ENCODE measurements at regions not wholly inside any gene's neighbourhood (a gene's known extent, or its start where the extent isn't known, plus 50 kb on each side); places are given as distances from the start of the nearest gene placed in this dataset.
A peak's percentile ranks its signal among the peaks of the same experiment; 100 is the strongest.
"Not testable (repeated sequence)": the region's sequence is repeated elsewhere in the genome, so short reads cannot be mapped to it uniquely, and the experiment has no call there.

DNA sequence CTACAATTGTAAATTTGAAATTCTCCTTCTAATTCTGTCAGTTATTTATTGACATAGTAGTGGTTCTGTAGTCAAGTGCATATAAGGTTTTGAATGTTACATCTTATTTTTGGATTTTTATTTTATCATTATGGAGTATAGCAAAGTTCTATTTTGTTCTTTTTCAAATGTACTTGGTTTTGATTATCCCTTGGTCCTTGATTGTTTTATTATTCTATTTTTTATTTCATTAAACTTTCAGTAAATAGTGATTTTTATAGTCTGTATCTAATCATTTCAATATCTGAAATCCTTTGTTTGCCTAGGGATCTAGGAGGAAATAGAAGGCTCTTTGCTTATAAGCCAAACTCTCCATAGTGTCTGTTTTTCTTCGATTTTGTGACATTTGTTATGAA, 87.8 kb downstream of the HFE start:
- no peak for DNase-seq

DNA sequence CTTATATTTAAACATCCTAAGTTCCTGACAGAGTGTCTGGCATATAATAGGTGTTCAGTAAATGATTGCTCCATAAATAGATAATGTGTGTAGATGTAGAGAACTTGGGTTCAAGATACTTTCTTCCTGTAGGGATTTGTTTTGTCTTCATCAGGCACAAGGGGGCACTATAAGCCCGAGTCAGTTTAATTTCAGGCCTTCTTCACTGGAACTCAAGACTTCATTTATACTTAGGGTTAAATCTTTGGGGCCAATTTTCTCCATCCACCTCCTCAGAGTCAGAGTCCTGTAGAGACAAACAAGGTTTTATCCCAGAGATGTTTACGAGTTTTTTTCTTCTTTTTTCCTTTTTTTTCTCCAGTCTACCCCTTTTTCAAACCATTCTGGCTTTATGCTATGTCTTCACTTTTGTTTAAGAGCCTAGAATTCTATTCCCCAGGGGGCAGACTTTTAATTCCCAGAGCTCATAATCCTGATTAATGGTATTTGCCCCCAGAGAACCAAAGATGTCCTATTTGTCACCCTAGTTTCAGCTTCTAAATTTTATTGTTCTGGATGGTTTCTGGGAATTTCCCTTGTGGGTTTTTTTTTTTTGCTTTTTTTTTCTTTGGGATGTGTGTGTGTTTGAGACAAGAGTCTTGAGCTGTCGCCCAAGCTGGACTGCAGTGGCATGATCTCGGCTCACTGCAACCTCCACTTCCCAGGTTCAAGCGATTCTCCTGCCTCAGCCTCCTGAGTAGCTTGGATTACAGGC, 88.4 kb downstream of the HFE start:
- peak; percentile 37 to 68 for DNase-seq

GRCh38 chr6:26179675-26180074, 92.4 kb downstream of the HFE start:
- DNase-seq = no peak

DNA sequence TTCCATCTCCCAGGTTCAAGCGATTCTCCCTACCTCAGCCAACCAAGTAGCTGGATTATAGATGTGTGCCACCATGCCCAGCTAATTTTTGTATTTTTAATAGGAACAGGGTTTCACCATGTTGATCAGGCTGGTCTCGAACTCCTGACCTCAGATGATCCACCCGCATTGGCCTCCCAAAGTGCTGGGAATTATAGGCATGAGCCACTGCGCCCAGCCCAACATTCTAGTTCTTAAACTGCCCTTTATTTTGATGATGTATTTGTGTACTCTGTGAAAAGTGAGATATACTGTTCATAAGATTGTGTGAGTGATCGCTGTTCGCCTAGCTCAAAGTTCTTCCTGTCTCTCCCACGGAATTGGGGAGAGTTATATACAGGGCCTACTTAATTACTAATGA, 93.1 kb downstream of the HFE start:
- DNase-seq = no peak

DNA sequence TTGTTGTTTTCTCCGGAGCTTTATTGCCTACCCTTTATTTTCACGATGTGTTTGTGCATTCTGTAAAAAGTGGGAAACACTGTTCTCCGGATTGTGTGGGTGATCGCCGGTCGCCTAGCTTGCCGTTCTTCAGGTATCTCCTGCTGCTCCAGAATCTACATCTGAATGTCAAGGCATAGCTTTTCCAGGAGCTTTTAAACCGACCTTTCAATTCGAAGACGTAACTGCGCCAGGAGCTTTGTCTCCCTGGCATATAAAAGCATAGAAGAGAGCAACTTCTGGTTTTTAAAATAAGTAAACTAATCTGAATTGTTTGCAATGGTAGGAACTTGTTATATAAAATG, 96.0 kb downstream of the HFE start:
- no peak for DNase-seq

GRCh38 chr6:26183581-26184366, 96.5 kb downstream of the HFE start:
- peak; percentile 41 to 46 for DNase-seq

GRCh38 chr6:26184367-26184891, 97.2 kb downstream of the HFE start:
- DNase-seq = no peak

DNA sequence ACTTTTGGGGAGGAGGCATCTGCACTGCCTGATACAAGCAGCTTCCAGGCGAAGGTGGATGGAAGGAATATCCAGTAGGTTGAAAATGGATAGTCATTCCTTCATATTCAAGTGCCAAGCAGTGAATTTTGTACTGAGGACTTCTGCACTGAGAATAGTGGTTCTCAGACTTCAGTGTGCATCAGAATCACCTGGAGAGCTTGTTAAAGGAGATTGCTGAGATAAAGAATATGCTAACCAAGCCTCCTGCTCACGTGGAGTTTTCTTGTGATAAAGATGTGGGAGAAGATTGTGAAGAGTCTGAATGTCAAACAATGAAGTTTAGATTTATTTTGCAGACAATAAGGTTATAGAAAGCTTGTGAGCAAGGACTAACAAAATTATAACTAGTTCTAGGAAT, 97.8 kb downstream of the HFE start:
- DNase-seq = no peak

DNA sequence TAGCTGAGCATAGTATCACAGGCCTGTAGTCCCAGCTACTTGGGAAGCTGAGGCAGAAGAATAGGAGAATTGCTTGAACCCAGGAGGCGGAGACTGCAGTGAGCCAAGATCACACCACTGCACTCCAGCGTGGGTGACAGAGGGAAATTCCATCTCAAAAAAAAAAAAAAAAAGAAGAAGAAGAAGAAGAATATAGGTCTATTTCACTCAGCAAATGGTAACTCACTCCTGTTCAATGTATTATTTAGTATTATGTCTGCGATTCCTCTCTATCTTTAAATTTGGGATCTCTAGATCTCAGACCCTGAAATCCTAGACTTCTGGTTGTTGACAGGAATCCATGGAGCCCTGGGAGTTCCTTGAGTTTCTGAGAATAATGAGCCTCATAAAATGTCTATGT, 98.6 kb downstream of the HFE start:
- no peak for DNase-seq

DNA sequence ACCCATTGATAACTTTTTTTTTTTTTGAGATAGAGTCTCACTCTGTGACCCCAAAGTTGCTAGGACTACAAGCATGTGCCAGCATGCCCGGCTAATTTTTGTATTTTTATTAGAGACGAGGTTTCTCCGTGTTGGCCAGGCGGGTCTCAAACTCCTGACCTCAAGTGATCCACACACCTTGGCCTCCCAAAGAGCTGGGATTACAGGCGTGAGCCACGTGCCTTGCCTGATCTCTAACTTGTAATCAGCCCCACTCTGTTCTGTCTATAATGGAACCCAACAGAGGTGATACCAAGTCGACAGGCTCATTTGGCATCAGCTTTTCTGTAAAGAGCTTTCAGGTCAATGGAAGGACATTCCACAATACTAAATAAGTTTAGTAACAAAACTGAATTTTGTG, 99.4 kb downstream of the HFE start:
- DNase-seq = no peak

DNA sequence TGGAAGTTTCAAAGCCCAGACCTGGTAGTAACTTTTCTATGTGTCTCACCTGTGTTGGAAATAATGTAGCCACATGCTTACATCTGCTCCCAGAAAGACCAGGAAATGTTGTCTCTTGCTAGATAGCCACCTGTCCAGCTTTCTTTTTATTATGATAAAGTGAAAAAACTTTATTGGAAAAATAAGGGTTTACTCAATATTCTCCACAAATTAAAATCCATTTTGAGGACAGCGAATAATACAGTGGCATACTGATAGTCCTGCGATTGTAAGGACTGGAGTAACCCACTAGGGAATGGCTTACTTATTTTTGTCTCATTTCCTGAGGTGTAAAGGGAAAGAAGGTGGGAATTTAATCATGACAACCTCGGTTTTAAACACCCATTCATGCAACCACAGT, 100.1 kb downstream of the HFE start:
- DNase-seq = no peak

DNA sequence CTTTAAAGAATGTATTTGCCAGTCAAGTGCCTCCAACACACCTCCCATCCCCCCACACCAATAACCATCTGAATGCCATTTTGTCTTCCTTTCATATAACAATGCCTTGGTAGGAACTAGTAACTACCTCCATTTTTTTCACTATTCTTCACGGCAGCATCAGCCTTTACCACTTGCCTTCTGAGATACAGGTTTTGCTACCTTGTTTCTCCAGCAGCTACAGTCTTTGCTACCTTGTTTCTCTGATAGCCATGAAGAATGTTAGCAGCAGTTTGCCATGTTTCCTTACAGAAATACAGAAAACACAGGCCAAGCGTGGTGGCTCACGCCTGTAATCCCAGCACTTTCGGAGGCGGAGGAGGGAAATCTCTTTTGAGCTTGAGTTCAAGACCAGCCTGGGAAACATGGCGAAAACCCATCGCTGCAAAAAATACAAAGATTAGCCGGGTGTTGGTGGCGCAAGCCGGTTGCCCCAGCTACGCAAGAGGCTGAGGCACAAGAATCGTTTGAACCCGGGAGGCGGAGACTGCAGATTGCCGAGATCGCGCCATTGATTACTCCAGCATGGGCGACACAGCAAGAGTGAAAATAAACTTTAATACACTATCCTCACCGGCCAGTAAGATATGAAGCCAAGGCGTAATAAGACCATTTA, 100.9 kb downstream of the HFE start:
- DNase-seq = no peak

DNA sequence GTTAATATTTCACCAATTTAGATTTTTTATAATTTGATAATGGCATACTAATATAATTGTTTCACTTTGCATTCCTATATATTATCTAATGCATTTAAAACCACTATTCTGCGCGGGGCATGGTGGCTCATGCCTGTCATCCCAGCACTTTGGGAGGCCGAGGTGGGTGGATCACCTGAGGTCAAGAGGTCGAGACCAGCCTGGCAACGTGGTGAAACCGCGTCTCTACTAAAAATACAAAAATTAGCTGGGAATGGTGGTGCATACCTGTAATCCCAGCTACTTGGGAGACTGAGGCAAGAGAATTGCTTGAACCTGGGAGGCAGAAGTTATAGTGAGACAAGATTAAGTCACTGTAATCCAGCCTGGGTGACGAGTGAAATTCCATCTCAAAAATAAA, 104.3 kb downstream of the HFE start:
- not testable (repeated sequence) for DNase-seq

DNA sequence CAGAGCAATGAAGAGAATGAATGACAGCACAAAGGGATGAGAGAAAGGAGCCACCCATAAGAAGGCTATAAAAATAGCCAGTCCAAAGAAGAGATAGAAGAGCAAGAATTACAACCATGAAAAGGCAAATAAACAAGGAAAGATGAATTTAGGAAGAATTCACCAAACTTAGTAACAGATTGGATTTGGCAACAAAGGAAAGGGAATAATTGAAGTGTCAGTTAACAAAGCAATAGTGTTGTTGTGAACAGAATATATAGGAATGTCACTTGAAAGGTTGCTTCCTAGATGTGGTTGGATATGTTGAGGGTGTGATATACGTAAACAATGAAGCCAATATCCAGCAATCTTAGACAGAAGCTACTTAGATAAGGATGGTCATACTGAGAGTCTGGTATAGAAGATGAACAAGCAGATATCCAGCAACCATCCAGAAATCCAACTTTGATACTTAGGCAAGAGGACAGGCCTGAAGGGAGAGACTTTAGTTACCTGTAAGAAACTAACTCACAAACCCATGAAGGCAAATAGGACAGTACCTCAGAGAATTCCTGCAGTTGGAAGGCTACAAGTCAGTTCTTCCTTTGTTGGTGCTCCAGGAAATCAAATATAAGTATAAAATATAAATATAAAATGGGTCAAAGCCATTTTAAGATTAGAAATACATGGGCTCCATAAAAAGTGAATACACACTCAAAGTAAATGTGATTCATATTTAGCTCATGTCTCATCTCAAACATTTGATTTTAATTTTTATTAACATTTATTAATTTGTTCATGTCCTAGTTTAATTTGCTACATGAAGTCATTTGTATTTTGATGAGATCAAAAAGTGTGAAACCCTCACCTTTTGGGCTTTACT, 106.5 kb downstream of the HFE start:
- no peak for DNase-seq

- no peak for DNase-seq
Measured at GRCh38 chr6:26194329-26194701, 107.1 kb downstream of the HFE start.

GRCh38 chr6:26194816-26195375, 107.7 kb downstream of the HFE start:
- no peak for DNase-seq

DNA sequence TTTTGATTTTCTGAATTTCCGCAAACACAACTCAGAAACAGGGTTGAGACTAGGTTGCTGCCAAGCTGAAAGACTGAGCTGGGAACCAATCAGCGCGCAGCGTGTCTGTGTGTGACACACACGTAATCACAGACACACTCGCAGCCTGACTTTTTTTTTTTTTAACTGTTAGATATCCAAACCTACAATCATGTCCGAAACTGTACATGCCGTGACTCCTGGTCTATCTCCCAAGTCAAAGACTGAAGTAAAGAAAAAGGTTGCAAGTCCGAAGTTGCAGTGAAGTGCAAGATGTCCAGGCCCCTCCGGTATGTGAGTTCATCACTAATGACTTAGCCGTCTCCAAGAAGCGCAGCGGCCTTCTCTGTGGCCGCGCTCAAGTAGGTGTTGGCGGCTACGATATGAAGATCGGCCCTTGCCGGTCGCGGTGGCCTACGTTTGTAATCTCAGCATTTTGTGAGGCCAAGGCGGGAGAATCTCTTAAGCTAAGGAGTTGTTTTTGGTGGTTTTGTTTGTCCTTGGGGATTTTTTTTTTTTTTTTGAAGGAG, 108.2 kb downstream of the HFE start:
- peak; percentile 77 to 83 for DNase-seq

GRCh38 chr6:26195924-26196845, 109.0 kb downstream of the HFE start:
- no peak for DNase-seq

GRCh38 chr6:26196846-26197635, 109.8 kb downstream of the HFE start:
- peak; percentile 77 to 84 for DNase-seq

- DNase-seq = no peak
Measured at GRCh38 chr6:26197636-26197932, 110.4 kb downstream of the HFE start.
